ENCODE measurements at regions not wholly inside any gene's neighbourhood (a gene's known extent, or its start where the extent isn't known, plus 50 kb on each side); places are given as distances from the start of the nearest gene placed in this dataset.

- H3K4me1 ChIP-seq (ENCODE audit: insufficient read depth) = no peaks in the 10 kb centered on the region
- Mint-ChIP-seq H3K36me3 (ENCODE audit: low read depth) (no peaks in the 10 kb centered on the region), H3K4me3 (no peak overlapping the region), H3K4me1 (no peaks in the 10 kb centered on the region), H3K27me3 (ENCODE audit: insufficient read depth, low read depth, poor library complexity) (no peaks in the 10 kb centered on the region), H3K9me3 (0 out of 3 replicates have a peak, but pooled peaks cover 3% of the 10 kb centered on the region), H3K27ac (no peak overlapping the region)
- no peak for ATAC-seq
- H3K4me3 ChIP-seq = no peak overlapping the region
- no peaks in the 10 kb centered on the region for H3K79me2 ChIP-seq (replicated peaks; ENCODE audit: insufficient read depth)
- DNase-seq (ENCODE audit: low spot score) = no peak
- H3K36me3 ChIP-seq (ENCODE audit: insufficient read depth) = no peaks in the 10 kb centered on the region
- H2AFZ ChIP-seq = no peak overlapping the region
- peaks cover 29% of the 10 kb centered on the region for H3K9me2 ChIP-seq (ENCODE audit: insufficient read depth)
- no peak for TF ChIP-seq ZNF462 (CRISPR knock-in tag; IDR thresholded peaks at IDR 0.05)
- no peak for TF ChIP-seq ETS1 (IDR thresholded peaks at IDR 0.05)
- no peak for TF ChIP-seq POLR2AphosphoS5 (IDR thresholded peaks at IDR 0.05; ENCODE audit: low read depth)
- TF ChIP-seq JUNB (IDR thresholded peaks at IDR 0.05; ENCODE audit: unreplicated experiment) = no peak
- no peak for TF ChIP-seq CREB1 (CRISPR knock-in tag; IDR thresholded peaks at IDR 0.05; ENCODE audit: low read depth)
- TF ChIP-seq NANOG (IDR thresholded peaks at IDR 0.05; ENCODE audit: borderline replicate concordance) = no peak
- TF ChIP-seq ZNF114 (CRISPR knock-in tag; IDR thresholded peaks at IDR 0.05) = no peak
- TF ChIP-seq REST (IDR thresholded peaks at IDR 0.05; ENCODE audit: unreplicated experiment) = no peak
- H3K27me3 ChIP-seq (ENCODE audit: insufficient read depth) = no peaks in the 10 kb centered on the region
- H3F3A ChIP-seq (replicated peaks; ENCODE audit: low read depth) = no peaks in the 10 kb centered on the region
- H4K20me1 ChIP-seq (replicated peaks; ENCODE audit: insufficient read depth) = no peaks in the 10 kb centered on the region
- H3K27ac ChIP-seq (ENCODE audit: low read depth) = no peak overlapping the region
- H3K4me2 ChIP-seq = no peak overlapping the region
Measured at GRCh38 chr13:44189085-44189484, 184.5 kb upstream of the SERP2 start.
